ENCODE measurements at regions not wholly inside any gene's neighbourhood (a gene's known extent, or its start where the extent isn't known, plus 50 kb on each side); places are given as distances from the start of the nearest gene placed in this dataset.

GRCh38 chr13:68584776-68585175, 1354.6 kb upstream of the PCDH9 start:
- no peak for TF ChIP-seq CTCF (IDR thresholded peaks at IDR 0.05)
- no peak for TF ChIP-seq POLR2A (IDR thresholded peaks at IDR 0.05)

Data from lower leg skin (tissue), 3 donors.